HG02798 (cell line): ENCODE measurements at regions not wholly inside any gene's neighbourhood (a gene's known extent, or its start where the extent isn't known, plus 50 kb on each side); places are given as distances from the start of the nearest gene placed in this dataset.

Experiments
- ATAC-seq: cut with Tn5 transposase; IDR thresholded peaks from one replicate; pipeline ENCODE4 v1.9.1; 2021; ENCODE audit warnings: mild to moderate bottlenecking; ENCODE audit not compliant: unreplicated experiment, poor library complexity

- ATAC-seq, result no peak
These were observed 51.3 kb upstream of the CNKSR3 start for GRCh38 chr6:154561750-154562149.

GRCh38 chr6:154565331-154565730 is 54.8 kb upstream of the CNKSR3 start:
- ATAC-seq, result no peak

- ATAC-seq, result no peak
These were observed 56.4 kb upstream of the CNKSR3 start for GRCh38 chr6:154566866-154567265.

- no peak for ATAC-seq
These were observed 57.3 kb upstream of the CNKSR3 start for GRCh38 chr6:154567695-154568220.

- ATAC-seq, result no peak
These were observed 58.8 kb upstream of the CNKSR3 start for GRCh38 chr6:154569156-154569862.

GRCh38 chr6:154570505-154570904 is 60.0 kb upstream of the CNKSR3 start:
- ATAC-seq, result no peak

- ATAC-seq, result no peak
These were observed 62.1 kb upstream of the CNKSR3 start for GRCh38 chr6:154572556-154572955.

GRCh38 chr6:154578004-154578559 is 67.6 kb upstream of the CNKSR3 start:
- no peak for ATAC-seq

- ATAC-seq, result no peak
These were observed 68.6 kb upstream of the CNKSR3 start for GRCh38 chr6:154579046-154579445.

GRCh38 chr6:154579485-154579884 is 69.0 kb upstream of the CNKSR3 start:
- no peak for ATAC-seq

- ATAC-seq, result no peak
These were observed 70.1 kb upstream of the CNKSR3 start for GRCh38 chr6:154580397-154581135.

GRCh38 chr6:154582696-154583095 is 72.2 kb upstream of the CNKSR3 start:
- no peak for ATAC-seq

- no peak for ATAC-seq
These were observed 73.2 kb upstream of the CNKSR3 start for GRCh38 chr6:154583546-154584188.

- no peak for ATAC-seq
These were observed 80.3 kb upstream of the CNKSR3 start for GRCh38 chr6:154590756-154591155.

- ATAC-seq, result no peak
These were observed 80.7 kb upstream of the CNKSR3 start for GRCh38 chr6:154591234-154591633.

GRCh38 chr6:154592199-154592860 is 81.8 kb upstream of the CNKSR3 start:
- ATAC-seq, result no peak

GRCh38 chr6:154593122-154593521 is 82.6 kb upstream of the CNKSR3 start:
- ATAC-seq, result no peak

GRCh38 chr6:154594496-154595198 is 84.2 kb upstream of the CNKSR3 start:
- ATAC-seq, result no peak

- ATAC-seq, result no peak
These were observed 85.1 kb upstream of the CNKSR3 start for GRCh38 chr6:154595538-154595937.

- ATAC-seq, result no peak
These were observed 85.5 kb upstream of the CNKSR3 start for GRCh38 chr6:154596009-154596408.
